ENCODE measurements at regions not wholly inside any gene's neighbourhood (a gene's known extent, or its start where the extent isn't known, plus 50 kb on each side); places are given as distances from the start of the nearest gene placed in this dataset.

DNA sequence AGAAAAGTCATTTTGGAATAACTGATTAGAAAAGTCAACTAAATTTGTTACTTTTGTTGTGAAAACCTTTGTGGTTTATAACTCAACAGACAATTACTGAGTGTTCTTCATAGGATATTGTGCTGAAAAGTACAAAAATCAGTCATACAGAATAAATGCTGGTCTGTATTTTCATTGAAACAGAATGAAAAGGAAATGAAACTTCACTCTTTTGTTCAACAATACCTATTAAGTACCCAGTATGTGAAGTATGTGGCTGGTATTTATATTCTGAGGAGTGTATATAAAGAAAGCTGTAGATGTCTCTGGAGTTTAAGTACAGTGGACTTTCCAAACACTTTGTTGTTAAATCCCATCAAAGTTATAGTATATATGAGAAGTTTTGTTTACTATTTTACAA lies 828.4 kb upstream of the ATXN8OS start:
- TF ChIP-seq POLR2AphosphoS5 (IDR thresholded peaks at IDR 0.05; ENCODE audit: low read depth) (no peak), CTCF (IDR thresholded peaks at IDR 0.05; ENCODE audit: insufficient read depth, low read length) (no peak), REST (IDR thresholded peaks at IDR 0.05; ENCODE audit: insufficient replicate concordance, low read depth) (no peak)

Data from HL-60 (cell line).